ENCODE measurements at regions not wholly inside any gene's neighbourhood (a gene's known extent, or its start where the extent isn't known, plus 50 kb on each side); places are given as distances from the start of the nearest gene placed in this dataset.
A peak's percentile ranks its signal among the peaks of the same experiment; 100 is the strongest.

- H3K27ac Mint-ChIP-seq (ENCODE audit: unreplicated experiment) = no peak overlapping the region
- Histone ChIP-seq H3K36me3 (ENCODE audit: control insufficient read depth, insufficient read depth, low read length) (no peaks in the 10 kb centered on the region), H3K4me1 (no peaks in the 10 kb centered on the region), H3K9me3 (no peaks in the 10 kb centered on the region), H3K4me3 (ENCODE audit: low read depth, low read length) (no peak overlapping the region), H3K27me3 (replicated peaks; ENCODE audit: control insufficient read depth, insufficient read depth, low read length) (no peaks in the 10 kb centered on the region)
- CTCF ChIA-PET = no interaction called here
- POLR2A ChIA-PET = no interaction called here
- intact Hi-C loops (cut with micrococcal nuclease; ENCODE audit: unreplicated experiment) = no loop called here
- H3K4me1 Mint-ChIP-seq (ENCODE audit: low read depth, unreplicated experiment) = no peaks in the 10 kb centered on the region
- H3K27me3 Mint-ChIP-seq (ENCODE audit: insufficient read depth, unreplicated experiment) = no peaks in the 10 kb centered on the region
- no peaks in the 10 kb centered on the region for H3K36me3 Mint-ChIP-seq (ENCODE audit: insufficient read depth, unreplicated experiment)
- H3K4me3 Mint-ChIP-seq (ENCODE audit: unreplicated experiment) = no peak overlapping the region
- DNase-seq = no peak
- TF ChIP-seq CTCF (IDR thresholded peaks at IDR 0.05; ENCODE audit: insufficient read depth in 1 of 2, low read depth in 1 of 2, low read length in 1 of 2, severe bottlenecking in 1 of 2, unreplicated experiment in 1 of 2) = no peak
- no TSS peak for BruUV-seq (replicated peaks)
- no peaks in the 10 kb centered on the region for H3K9me3 Mint-ChIP-seq (ENCODE audit: unreplicated experiment)
These were observed 72.8 kb upstream of the HNRNPU start for GRCh38 chr1:244937099-244937498.

- H3K4me1 ChIP-seq = peaks cover 4% of the 10 kb centered on the region; the same call in 1 of the 2 replicates
- H3K36me3 ChIP-seq (ENCODE audit: control insufficient read depth, insufficient read depth, low read length) = no peaks in the 10 kb centered on the region
- CTCF ChIA-PET = no interaction called here
- H3K4me1 Mint-ChIP-seq (ENCODE audit: low read depth, unreplicated experiment) = peaks cover 6% of the 10 kb centered on the region
- no TSS peak for BruUV-seq (replicated peaks)
- no peak overlapping the region for H3K27ac Mint-ChIP-seq (ENCODE audit: unreplicated experiment)
- no peaks in the 10 kb centered on the region for H3K9me3 Mint-ChIP-seq (ENCODE audit: unreplicated experiment)
- H3K4me3 Mint-ChIP-seq (ENCODE audit: unreplicated experiment) = no peak overlapping the region
- no peaks in the 10 kb centered on the region for H3K9me3 ChIP-seq
- H3K27me3 ChIP-seq (replicated peaks; ENCODE audit: control insufficient read depth, insufficient read depth, low read length) = no peaks in the 10 kb centered on the region
- no peaks in the 10 kb centered on the region for H3K36me3 Mint-ChIP-seq (ENCODE audit: insufficient read depth, unreplicated experiment)
- TF ChIP-seq CTCF (IDR thresholded peaks at IDR 0.05; ENCODE audit: insufficient read depth in 1 of 2, low read depth in 1 of 2, low read length in 1 of 2, severe bottlenecking in 1 of 2, unreplicated experiment in 1 of 2) = no peak
- intact Hi-C loops (cut with micrococcal nuclease; ENCODE audit: unreplicated experiment) = no loop called here
- no peak for DNase-seq
- POLR2A ChIA-PET = interaction anchor here (0.7 kb wide), 1 partner anchor 43 kb away, joined by 8 read pairs; no protein-coding TSS in a partner anchor
- no peaks in the 10 kb centered on the region for H3K27me3 Mint-ChIP-seq (ENCODE audit: insufficient read depth, unreplicated experiment)
- H3K4me3 ChIP-seq (ENCODE audit: low read depth, low read length) = no peak overlapping the region
These were observed 56.8 kb upstream of the HNRNPU start for GRCh38 chr1:244920911-244921761.

GRCh38 chr1:244919320-244920282 lies 55.3 kb upstream of the HNRNPU start:
- Mint-ChIP-seq H3K4me1 (ENCODE audit: low read depth, unreplicated experiment) (peaks cover 6% of the 10 kb centered on the region), H3K4me3 (ENCODE audit: unreplicated experiment) (peak overlapping the region; percentile 84), H3K27ac (ENCODE audit: unreplicated experiment) (peak overlapping the region; percentile 33), H3K9me3 (ENCODE audit: unreplicated experiment) (no peaks in the 10 kb centered on the region), H3K27me3 (ENCODE audit: insufficient read depth, unreplicated experiment) (no peaks in the 10 kb centered on the region), H3K36me3 (ENCODE audit: insufficient read depth, unreplicated experiment) (no peaks in the 10 kb centered on the region)
- no TSS peak for BruUV-seq (replicated peaks)
- no peaks in the 10 kb centered on the region for H3K27me3 ChIP-seq (replicated peaks; ENCODE audit: control insufficient read depth, insufficient read depth, low read length)
- H3K36me3 ChIP-seq (ENCODE audit: control insufficient read depth, insufficient read depth, low read length) = no peaks in the 10 kb centered on the region
- H3K4me1 ChIP-seq = peaks cover 4% of the 10 kb centered on the region; the same call in 1 of the 2 replicates
- CTCF ChIA-PET = no interaction called here
- no peak for DNase-seq
- H3K9me3 ChIP-seq = no peaks in the 10 kb centered on the region
- POLR2A ChIA-PET = no interaction called here
- peak overlapping the region; percentile 82 for H3K4me3 ChIP-seq (ENCODE audit: low read depth, low read length)
- intact Hi-C loops (cut with micrococcal nuclease; ENCODE audit: unreplicated experiment) = loop anchor here (1.0 to 2.0 kb wide), 3 partner anchors 45 to 125 kb away; partner anchors contain the start of gene HNRNPU
- TF ChIP-seq CTCF (IDR thresholded peaks at IDR 0.05; ENCODE audit: insufficient read depth in 1 of 2, low read depth in 1 of 2, low read length in 1 of 2, severe bottlenecking in 1 of 2, unreplicated experiment in 1 of 2) = no peak
